Left kidney (tissue), 1 donor: ENCODE measurements at regions not wholly inside any gene's neighbourhood (a gene's known extent, or its start where the extent isn't known, plus 50 kb on each side); places are given as distances from the start of the nearest gene placed in this dataset.

ENCODE experiments used
- DNase-seq: peaks from one replicate; pipeline ENCODE4 v3.0.0-alpha.2; 2013

DNA sequence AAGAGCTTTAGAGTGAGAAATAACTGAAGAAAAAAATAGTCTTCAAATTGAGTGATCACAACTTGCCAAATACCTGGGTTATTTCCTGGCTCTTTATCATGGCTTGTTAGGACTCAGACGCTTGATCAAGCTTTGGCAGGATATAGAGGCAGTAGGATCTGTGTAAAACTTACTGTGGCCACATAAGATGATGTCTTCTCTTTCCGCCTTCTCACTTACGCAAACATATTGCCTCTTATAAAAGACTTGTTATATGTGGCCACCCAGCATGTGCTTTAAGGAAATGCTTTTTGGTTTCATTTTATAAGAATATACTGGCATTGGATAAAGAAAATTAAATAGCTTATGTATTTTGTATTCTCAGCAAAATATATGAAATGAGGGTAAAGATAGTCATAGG, 101.8 kb upstream of the AKIRIN2 start:
- DNase-seq, result no peak

DNA sequence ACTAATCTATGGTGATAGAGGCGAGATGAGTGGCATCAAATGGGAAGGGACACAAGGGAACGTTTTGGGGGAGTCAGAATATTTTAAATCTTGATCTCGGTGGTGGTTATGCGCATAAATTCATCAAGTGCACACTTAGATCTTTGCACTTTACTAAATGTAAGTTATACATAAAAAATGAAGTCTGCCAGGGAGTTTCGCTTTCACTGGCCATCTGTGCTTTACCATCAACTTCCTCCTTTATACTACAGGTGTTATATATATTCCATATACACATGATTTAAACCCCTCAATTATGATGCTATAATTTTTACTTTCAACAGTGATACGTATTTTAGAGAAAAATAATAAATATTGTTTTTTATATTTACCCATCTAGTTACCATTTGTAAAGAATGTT, 97.6 kb upstream of the AKIRIN2 start:
- DNase-seq, result no peak

DNA sequence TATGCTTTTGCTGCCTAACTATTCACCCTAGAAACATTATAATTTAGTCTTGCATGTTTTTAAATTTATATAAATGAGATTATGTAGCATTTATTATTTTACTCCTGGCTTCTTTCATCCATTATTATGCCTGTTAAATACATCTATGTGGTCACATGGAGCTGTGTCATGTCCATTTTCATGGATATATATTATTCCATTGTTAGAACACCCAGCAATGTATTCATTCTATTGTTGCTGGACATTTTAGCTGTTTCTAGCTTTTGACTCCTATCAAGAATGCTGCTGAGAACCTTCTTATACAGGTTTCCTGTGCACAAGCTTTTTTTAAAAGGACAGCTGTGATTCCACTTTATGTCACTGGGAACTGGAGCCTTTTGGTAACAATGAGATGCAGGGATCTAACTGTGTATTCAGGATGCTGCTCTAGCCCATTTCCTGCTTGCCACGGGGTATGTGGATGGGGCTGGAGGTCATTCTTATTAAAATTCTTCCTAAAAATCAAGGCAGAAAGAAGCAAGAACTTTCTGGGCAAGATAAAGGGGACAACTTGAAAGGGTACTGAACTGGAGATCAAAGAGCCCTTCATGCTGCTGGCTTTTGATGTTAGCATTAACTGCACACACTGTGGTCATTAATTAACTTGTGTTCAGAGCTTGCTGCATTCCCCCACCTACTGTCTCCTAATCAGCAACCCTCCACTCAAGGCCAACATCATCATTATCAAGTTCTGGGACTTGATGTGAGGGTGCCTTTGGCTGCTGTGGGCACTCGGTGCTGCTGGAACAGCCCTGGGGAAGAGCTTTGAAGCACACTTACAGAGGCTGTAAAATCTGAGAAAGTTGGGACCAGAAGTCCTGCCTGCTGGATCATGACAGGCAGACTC, 96.6 kb upstream of the AKIRIN2 start:
- peak; percentile 28 for DNase-seq

DNA sequence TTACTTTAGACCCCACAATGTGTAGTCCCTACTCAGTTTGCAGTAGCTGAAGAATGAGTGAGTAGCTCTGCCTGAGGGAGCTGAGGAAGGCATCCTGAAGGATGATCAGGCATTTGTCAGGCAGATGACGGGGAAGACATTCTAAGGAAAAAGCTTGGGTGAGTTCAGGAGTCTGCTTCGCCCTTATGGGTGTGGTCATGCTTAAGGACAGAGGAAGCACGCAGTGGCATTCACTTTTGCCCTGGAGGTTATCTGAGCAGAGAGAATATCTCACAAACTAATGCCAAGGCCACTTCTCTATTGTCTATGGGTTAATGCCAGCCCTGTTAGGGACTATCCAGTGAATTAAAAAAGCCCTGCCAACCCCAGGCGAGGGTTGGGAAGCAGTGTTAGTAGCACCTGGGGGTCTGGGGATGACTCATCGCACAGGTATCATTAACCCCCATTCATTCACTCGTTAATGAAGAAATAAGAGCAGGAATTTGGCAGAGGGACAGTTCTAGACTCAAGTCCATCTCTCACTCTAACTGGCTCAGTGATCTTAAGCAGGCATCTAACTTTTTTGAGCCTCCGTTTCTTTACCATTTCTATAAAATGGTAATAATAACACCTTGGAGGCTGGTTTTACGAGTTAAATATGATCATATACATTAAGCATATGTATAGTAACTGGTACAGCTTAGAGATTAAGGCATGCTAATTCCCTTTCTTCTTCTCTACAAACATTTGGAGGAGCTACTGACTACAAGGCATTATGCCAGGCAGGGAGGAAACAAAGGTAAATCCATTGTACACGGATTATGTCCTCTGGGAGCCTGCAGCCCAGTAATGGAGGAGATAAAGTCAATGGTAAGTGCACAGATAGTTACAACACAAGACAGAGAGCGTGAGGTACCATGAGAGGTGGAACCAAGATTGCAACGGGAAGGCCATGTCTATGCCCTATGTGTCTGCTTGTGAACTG, 93.2 kb upstream of the AKIRIN2 start:
- DNase-seq, result no peak

DNA sequence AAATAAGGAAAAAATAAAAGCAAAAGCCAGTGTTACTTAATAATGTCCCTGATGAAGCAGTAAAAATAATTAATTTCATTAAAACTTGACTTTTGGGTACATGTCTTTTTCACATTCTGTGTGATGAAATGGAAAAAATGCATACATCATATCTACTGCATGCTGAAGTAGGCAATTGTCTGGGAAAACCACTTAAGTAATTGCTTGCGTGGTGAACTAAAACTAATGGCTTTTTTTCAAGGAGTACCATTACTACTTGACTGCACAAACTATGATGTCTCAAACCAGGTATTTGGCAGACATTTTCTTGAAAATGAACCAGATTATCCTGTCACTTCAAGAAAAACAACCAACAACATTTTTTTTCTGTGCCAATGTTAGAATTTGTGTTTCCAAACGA, 91.3 kb upstream of the AKIRIN2 start:
- DNase-seq, result no peak

- no peak for DNase-seq
These were observed 89.9 kb upstream of the AKIRIN2 start for GRCh38 chr6:87791982-87792381.

DNA sequence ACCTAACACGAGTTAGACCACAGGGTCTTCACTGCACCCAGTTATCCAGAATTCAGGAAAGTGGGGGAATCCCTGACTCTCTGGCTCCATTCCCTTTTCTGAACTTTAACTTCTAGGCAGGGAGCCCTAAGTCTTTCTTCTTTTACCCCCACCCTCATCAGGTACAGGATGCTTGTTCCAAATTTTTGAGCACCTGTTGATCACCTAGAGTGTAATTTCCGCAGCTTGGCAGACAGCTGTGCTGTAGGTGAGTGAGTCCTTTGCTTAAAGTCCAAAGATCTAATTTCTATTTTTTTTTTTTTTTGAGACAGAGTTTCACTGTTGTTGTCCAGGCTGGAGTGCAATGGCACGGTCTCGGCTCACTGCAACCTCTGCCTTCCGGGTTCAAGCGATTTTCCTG, 89.5 kb upstream of the AKIRIN2 start:
- no peak for DNase-seq

DNA sequence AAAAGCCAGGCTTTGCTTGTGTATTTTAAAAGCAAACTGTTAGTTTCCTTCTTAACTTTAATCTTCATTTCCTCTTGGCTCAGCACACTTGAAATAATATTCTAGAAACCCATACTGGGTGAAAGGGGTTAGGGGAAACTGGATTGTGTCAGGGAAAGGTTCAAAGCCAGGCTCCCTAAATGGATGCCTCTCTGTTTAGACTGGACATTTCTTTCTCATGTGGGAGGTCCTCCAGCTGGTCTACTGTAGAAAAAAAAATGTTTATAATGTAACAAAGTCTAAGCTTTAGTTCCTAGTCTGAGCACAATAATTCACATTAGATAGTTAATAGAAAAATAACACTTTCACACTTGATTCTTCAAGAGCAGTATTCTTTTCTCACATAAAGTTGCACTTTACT, 89.0 kb upstream of the AKIRIN2 start:
- DNase-seq, result no peak

- DNase-seq, result no peak
These were observed 87.9 kb upstream of the AKIRIN2 start for GRCh38 chr6:87789900-87790290.

- no peak for DNase-seq
These were observed 87.3 kb upstream of the AKIRIN2 start for GRCh38 chr6:87789198-87789899.

GRCh38 chr6:87788141-87788540, 86.1 kb upstream of the AKIRIN2 start:
- DNase-seq, result no peak

DNA sequence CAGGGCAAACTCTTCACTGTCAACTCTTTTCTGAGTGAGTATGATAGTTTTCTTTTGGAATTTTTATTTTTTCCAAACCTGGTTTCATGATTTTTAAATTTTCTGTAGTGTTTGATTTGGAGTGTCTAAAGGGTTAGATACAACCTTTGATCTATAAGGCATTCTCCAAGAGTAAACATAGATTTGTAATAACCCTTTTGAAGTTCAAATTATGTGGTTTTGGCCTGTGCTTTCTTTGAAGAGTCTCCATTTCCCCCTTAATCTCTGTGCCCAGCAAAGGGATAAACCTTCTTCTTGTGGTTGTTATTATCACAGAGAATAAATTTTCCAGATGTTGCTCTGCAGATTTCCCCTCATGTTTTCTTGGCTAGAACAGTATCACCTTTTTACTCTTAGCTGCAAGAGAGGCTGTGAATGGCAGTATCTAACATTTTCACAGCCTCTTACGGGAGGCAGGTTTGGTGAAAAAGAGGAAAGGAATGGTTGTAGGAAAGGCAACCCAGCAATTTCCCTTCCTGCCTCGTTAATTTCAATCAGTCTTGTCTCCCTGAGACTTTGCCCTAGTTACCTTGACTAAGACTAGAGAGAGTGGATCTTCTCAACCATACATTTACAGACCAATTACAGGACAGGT, 83.3 kb upstream of the AKIRIN2 start:
- DNase-seq, result no peak

DNA sequence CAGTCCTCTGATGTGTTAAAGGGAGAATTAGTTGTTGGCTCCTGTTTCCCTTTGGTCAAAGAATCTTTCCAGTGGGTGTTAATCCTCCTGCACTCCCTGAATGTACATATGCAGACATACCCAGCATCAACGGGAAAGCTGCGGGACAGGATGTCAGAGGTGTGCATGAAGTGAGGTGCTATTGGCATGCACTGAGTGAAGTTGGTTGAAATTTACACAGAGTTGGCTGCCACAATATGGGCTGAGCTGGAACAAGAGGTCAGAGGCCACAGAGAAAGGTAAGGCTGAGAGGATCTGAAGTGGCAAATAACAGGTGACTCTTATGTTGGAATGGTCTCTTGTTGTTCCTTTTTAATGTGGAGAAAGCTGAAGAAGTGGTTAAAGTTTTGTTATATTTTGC, 82.7 kb upstream of the AKIRIN2 start:
- no peak for DNase-seq

DNA sequence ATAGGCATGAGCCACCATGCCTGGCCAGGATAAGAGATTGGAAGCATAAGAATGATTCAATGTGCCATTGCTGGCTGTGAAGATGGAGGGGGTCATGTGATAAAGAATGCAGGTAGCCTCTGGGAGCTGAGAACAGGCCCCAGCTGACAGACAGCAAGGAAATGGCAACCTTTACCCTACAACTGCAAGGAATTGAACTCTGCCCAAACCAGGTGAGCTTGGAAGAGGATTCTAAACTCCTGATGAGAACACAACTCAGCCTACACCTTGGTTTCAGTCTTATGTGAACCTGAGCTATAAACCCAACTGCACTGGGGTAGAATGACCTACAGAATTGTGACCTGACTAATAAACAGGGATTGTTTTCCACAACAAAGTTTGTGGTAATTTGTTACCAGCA, 82.0 kb upstream of the AKIRIN2 start:
- no peak for DNase-seq

DNA sequence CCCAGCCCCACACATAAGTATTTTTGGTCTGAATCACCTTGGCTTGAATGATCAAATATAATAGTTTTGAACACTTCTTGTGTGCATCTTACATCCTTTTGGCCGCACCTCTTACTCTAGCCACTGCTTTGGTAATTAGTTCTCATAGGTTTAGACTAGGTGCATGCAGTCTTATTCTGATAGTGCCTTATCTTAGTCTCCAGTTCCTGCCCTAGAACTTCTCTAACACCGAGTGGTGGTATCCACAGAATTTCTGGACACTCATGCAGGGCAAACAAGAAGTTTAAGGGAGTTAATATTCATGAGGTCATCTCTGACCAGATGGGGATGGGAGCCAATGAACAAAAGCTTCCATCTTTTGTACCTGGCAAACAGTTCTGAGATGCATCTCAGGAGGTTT, 77.5 kb upstream of the AKIRIN2 start:
- DNase-seq, result no peak

- no peak for DNase-seq
These were observed 70.8 kb upstream of the AKIRIN2 start for GRCh38 chr6:87772597-87773530.

GRCh38 chr6:87767478-87767877, 65.4 kb upstream of the AKIRIN2 start:
- DNase-seq, result no peak

GRCh38 chr6:87766211-87766610, 64.2 kb upstream of the AKIRIN2 start:
- DNase-seq, result no peak

- no peak for DNase-seq
These were observed 61.9 kb upstream of the AKIRIN2 start for GRCh38 chr6:87763901-87764300.

DNA sequence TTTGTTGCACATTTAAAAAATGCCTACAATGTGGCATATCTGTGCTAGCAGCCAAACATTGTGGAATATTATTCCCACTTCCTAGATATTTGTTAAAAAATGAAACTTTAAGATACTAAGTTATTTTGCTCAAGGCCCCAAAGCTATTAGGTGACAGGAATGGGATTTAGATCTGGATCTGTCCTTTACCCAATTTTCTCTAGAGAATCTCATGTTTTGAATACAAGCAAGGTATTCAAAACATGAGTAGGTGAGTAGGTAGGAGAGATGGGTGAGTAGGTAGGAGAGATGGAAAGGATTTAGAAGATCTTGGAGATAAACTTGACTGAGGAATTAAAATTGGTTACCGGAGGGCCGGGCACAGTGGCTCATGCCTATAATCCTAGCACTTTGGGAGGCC, 61.2 kb upstream of the AKIRIN2 start:
- DNase-seq, result no peak

- no peak for DNase-seq
These were observed 60.1 kb upstream of the AKIRIN2 start for GRCh38 chr6:87762116-87762515.
